ENCODE measurements at regions not wholly inside any gene's neighbourhood (a gene's known extent, or its start where the extent isn't known, plus 50 kb on each side); places are given as distances from the start of the nearest gene placed in this dataset.

DNA sequence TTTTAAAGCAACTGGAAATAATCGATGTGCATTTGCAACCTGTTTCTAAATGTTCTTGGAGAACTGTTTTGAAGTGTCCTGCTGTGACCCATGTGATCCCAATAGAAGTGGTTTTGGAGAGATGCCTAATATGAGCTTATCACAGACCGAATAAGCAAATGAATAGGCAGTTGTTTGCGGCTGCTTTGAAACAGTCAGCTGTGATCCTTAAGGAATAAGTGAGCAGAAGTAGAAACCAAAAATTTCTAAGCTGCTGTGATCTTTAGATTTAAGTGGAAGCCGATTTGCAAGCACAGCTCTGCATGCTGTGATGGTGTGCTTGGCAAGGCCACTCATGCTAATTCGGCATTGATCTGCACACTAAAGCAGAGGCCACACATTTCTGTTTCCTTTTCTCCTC lies 329.5 kb upstream of the DUSP10 start:
- Histone ChIP-seq H3K4me1 (ENCODE audit: low read length) (peaks cover 11% of the 10 kb centered on the region), H4K20me1 (ENCODE audit: insufficient read depth, low read length) (no peaks in the 10 kb centered on the region), H3K4me3 (ENCODE audit: low read length) (no peak overlapping the region), H3K9ac (ENCODE audit: low read length) (no peak overlapping the region), H2AFZ (ENCODE audit: low read depth, low read length) (no peak overlapping the region), H3K79me2 (ENCODE audit: low read length) (no peaks in the 10 kb centered on the region), H3K27ac (ENCODE audit: low read length) (no peak overlapping the region), H3K4me2 (ENCODE audit: low read length) (no peak overlapping the region), H3K36me3 (replicated peaks; ENCODE audit: low read depth, low read length) (no peaks in the 10 kb centered on the region), H3K27me3 (ENCODE audit: low read depth, low read length) (no peaks in the 10 kb centered on the region), H3K9me3 (ENCODE audit: insufficient read depth, low read length) (0 out of 2 replicates have a peak, but pooled peaks cover 4% of the 10 kb centered on the region)
- TF ChIP-seq EZH2phosphoT487 (IDR thresholded peaks at IDR 0.05; ENCODE audit: low read depth) = no peak

DNA sequence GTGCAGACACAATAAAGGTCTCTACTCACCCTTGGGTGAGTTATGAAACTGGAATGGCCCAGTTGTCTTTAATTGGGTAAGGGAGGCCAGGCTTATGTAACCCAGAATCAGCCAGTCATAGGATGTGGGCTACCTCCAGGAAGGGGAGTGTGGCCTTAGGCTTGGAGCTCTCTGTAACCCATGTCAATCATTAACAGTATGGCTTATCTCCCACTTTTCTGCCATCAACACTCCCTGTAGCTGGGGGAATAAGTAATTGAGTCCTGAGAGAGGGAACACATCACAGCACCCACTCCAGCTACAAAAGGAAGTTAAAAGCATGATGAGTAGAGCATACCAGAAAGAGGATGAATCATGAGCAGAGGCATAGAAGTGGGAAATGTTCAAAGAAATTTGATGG lies 327.0 kb upstream of the DUSP10 start:
- Histone ChIP-seq H3K27ac (ENCODE audit: low read length) (no peak overlapping the region), H3K4me3 (ENCODE audit: low read length) (no peak overlapping the region), H3K79me2 (ENCODE audit: low read length) (no peaks in the 10 kb centered on the region), H2AFZ (ENCODE audit: low read depth, low read length) (no peak overlapping the region), H3K27me3 (ENCODE audit: low read depth, low read length) (no peaks in the 10 kb centered on the region), H3K36me3 (replicated peaks; ENCODE audit: low read depth, low read length) (no peaks in the 10 kb centered on the region), H3K9me3 (ENCODE audit: insufficient read depth, low read length) (peaks cover 19% of the 10 kb centered on the region), H3K9ac (ENCODE audit: low read length) (no peak overlapping the region), H3K4me2 (ENCODE audit: low read length) (no peak overlapping the region), H3K4me1 (ENCODE audit: low read length) (peaks cover 11% of the 10 kb centered on the region), H4K20me1 (ENCODE audit: insufficient read depth, low read length) (no peaks in the 10 kb centered on the region)
- no peak for TF ChIP-seq EZH2phosphoT487 (IDR thresholded peaks at IDR 0.05; ENCODE audit: low read depth)
- TF ChIP-seq, protein P1, sequence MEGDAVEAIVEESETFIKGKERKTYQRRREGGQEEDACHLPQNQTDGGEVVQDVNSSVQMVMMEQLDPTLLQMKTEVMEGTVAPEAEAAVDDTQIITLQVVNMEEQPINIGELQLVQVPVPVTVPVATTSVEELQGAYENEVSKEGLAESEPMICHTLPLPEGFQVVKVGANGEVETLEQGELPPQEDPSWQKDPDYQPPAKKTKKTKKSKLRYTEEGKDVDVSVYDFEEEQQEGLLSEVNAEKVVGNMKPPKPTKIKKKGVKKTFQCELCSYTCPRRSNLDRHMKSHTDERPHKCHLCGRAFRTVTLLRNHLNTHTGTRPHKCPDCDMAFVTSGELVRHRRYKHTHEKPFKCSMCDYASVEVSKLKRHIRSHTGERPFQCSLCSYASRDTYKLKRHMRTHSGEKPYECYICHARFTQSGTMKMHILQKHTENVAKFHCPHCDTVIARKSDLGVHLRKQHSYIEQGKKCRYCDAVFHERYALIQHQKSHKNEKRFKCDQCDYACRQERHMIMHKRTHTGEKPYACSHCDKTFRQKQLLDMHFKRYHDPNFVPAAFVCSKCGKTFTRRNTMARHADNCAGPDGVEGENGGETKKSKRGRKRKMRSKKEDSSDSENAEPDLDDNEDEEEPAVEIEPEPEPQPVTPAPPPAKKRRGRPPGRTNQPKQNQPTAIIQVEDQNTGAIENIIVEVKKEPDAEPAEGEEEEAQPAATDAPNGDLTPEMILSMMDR (IDR thresholded peaks at IDR 0.05; ENCODE audit: low read depth, low read length) = no peak

DNA sequence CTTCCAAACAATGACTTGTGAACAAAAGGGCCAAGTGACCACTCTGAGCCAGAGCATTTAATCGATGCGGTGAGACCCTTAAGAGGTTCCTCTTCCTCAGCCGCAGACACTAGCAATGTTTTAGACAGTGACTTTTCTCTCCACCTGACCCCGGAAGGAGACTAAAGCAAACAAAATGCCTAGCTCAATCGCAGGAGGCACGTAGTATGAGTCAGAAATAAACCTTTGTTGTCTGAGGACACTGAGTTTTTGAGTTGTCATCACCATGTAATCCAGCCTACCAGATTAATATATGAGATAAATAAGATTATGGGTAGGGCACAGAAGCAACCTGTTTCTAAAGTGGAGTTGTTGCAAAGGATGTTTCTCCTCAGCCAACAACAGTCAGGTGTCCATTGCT lies 326.2 kb upstream of the DUSP10 start:
- H3K9me3 ChIP-seq (ENCODE audit: insufficient read depth, low read length) = peaks cover 19% of the 10 kb centered on the region

DNA sequence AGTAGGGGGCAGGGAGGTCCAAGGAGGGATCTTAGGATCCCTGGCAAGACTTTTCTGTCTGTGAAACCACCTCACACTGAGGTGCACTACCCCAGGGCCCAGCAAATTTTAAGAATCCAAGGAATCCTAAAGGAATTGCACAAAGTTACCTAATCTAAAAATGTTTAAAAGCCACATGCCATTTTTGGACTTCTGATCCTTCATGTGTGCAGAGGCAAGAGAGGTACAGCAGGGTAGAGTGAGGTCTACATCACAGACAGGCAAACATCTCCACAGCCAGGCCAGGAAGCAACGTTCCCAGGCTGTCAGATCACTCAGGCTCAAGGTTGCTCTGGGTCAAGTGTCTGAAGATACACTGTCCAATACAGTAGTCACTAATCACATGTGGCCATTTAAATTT lies 324.6 kb upstream of the DUSP10 start:
- Histone ChIP-seq H3K9ac (ENCODE audit: low read length) (no peak overlapping the region), H3K36me3 (replicated peaks; ENCODE audit: low read depth, low read length) (no peaks in the 10 kb centered on the region), H3K27ac (ENCODE audit: low read length) (no peak overlapping the region), H2AFZ (ENCODE audit: low read depth, low read length) (no peak overlapping the region), H3K9me3 (ENCODE audit: insufficient read depth, low read length) (peaks cover 19% of the 10 kb centered on the region), H3K4me2 (ENCODE audit: low read length) (no peak overlapping the region), H3K79me2 (ENCODE audit: low read length) (no peaks in the 10 kb centered on the region), H3K27me3 (ENCODE audit: low read depth, low read length) (no peaks in the 10 kb centered on the region), H3K4me3 (ENCODE audit: low read length) (no peak overlapping the region), H3K4me1 (ENCODE audit: low read length) (no peaks in the 10 kb centered on the region), H4K20me1 (ENCODE audit: insufficient read depth, low read length) (no peaks in the 10 kb centered on the region)
- TF ChIP-seq, protein P1 (IDR thresholded peaks at IDR 0.05; ENCODE audit: low read depth, low read length) = no peak
- no peak for TF ChIP-seq EZH2phosphoT487 (IDR thresholded peaks at IDR 0.05; ENCODE audit: low read depth)

More for the DNA sequence above, 326.2 kb upstream of the DUSP10 start:
- TF ChIP-seq, protein P1 (IDR thresholded peaks at IDR 0.05; ENCODE audit: low read depth, low read length) = no peak
- TF ChIP-seq EZH2phosphoT487 (IDR thresholded peaks at IDR 0.05; ENCODE audit: low read depth) = no peak
- Histone ChIP-seq H3K36me3 (replicated peaks; ENCODE audit: low read depth, low read length) (no peaks in the 10 kb centered on the region), H3K27me3 (ENCODE audit: low read depth, low read length) (no peaks in the 10 kb centered on the region), H2AFZ (ENCODE audit: low read depth, low read length) (no peak overlapping the region), H3K9ac (ENCODE audit: low read length) (no peak overlapping the region), H3K79me2 (ENCODE audit: low read length) (no peaks in the 10 kb centered on the region), H3K4me3 (ENCODE audit: low read length) (no peak overlapping the region), H3K4me1 (ENCODE audit: low read length) (peaks cover 4% of the 10 kb centered on the region), H3K4me2 (ENCODE audit: low read length) (no peak overlapping the region), H3K27ac (ENCODE audit: low read length) (no peak overlapping the region), H4K20me1 (ENCODE audit: insufficient read depth, low read length) (no peaks in the 10 kb centered on the region)

DNA sequence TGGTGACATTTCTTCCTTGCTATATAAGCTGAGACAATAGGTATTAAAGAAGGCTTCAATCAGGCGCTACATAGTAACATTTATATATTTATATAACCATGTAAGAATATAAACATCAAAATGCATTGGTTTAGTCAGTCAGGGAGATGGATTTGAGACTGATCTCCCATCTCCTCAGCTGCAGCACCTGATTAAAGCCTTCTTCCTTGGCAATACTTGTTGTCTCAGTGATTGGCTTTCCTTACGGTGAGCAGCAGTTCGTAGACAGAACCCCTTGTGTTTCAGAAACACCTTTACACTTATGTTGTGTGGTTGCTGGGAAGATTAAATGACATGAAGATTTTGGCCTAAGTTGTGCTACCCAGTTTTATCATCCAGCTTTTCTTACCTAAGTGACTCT lies 323.3 kb upstream of the DUSP10 start:
- Histone ChIP-seq H3K9ac (ENCODE audit: low read length) (no peak overlapping the region), H3K4me3 (ENCODE audit: low read length) (no peak overlapping the region), H3K36me3 (replicated peaks; ENCODE audit: low read depth, low read length) (no peaks in the 10 kb centered on the region), H3K27me3 (ENCODE audit: low read depth, low read length) (no peaks in the 10 kb centered on the region), H3K4me1 (ENCODE audit: low read length) (no peaks in the 10 kb centered on the region), H4K20me1 (ENCODE audit: insufficient read depth, low read length) (no peaks in the 10 kb centered on the region), H3K79me2 (ENCODE audit: low read length) (no peaks in the 10 kb centered on the region), H3K27ac (ENCODE audit: low read length) (no peak overlapping the region), H3K4me2 (ENCODE audit: low read length) (no peak overlapping the region), H2AFZ (ENCODE audit: low read depth, low read length) (no peak overlapping the region), H3K9me3 (ENCODE audit: insufficient read depth, low read length) (peaks cover 19% of the 10 kb centered on the region)
- TF ChIP-seq, protein P1 (IDR thresholded peaks at IDR 0.05; ENCODE audit: low read depth, low read length) = no peak
- no peak for TF ChIP-seq EZH2phosphoT487 (IDR thresholded peaks at IDR 0.05; ENCODE audit: low read depth)
